ENCODE measurements at regions not wholly inside any gene's neighbourhood (a gene's known extent, or its start where the extent isn't known, plus 50 kb on each side); places are given as distances from the start of the nearest gene placed in this dataset.

GRCh38 chr11:133720951-133721350 is 124.4 kb downstream of the SPATA19 start:
- no peak for DNase-seq (ENCODE audit: low spot score)

GRCh38 chr11:133719532-133720235 is 125.6 kb downstream of the SPATA19 start:
- DNase-seq (ENCODE audit: low spot score): no peak

- DNase-seq (ENCODE audit: low spot score): no peak
Measured at GRCh38 chr11:133718831-133719230, 126.5 kb downstream of the SPATA19 start.

GRCh38 chr11:133718238-133718637 is 127.1 kb downstream of the SPATA19 start:
- no peak for DNase-seq (ENCODE audit: low spot score)

GRCh38 chr11:133716602-133717001 is 128.7 kb downstream of the SPATA19 start:
- no peak for DNase-seq (ENCODE audit: low spot score)

GRCh38 chr11:133715602-133716001 is 129.7 kb downstream of the SPATA19 start:
- no peak for DNase-seq (ENCODE audit: low spot score)

GRCh38 chr11:133714471-133715375 is 130.6 kb downstream of the SPATA19 start:
- DNase-seq (ENCODE audit: low spot score): no peak

GRCh38 chr11:133713844-133714243 is 131.5 kb downstream of the SPATA19 start:
- no peak for DNase-seq (ENCODE audit: low spot score)

GRCh38 chr11:133713406-133713805 is 131.9 kb downstream of the SPATA19 start:
- DNase-seq (ENCODE audit: low spot score): no peak

- DNase-seq (ENCODE audit: low spot score): no peak
Measured at GRCh38 chr11:133712051-133712560, 133.2 kb downstream of the SPATA19 start.

GRCh38 chr11:133711545-133711944 is 133.8 kb downstream of the SPATA19 start:
- DNase-seq (ENCODE audit: low spot score): no peak

- no peak for DNase-seq (ENCODE audit: low spot score)
Measured at GRCh38 chr11:133710681-133711240, 134.6 kb downstream of the SPATA19 start.

GRCh38 chr11:133710241-133710640 is 135.1 kb downstream of the SPATA19 start:
- no peak for DNase-seq (ENCODE audit: low spot score)

- DNase-seq (ENCODE audit: low spot score): no peak
Measured at GRCh38 chr11:133708547-133709051, 136.7 kb downstream of the SPATA19 start.

- DNase-seq (ENCODE audit: low spot score): no peak
Measured at GRCh38 chr11:133706925-133707794, 138.2 kb downstream of the SPATA19 start.

GRCh38 chr11:133705873-133706272 is 139.4 kb downstream of the SPATA19 start:
- DNase-seq (ENCODE audit: low spot score): no peak

- DNase-seq (ENCODE audit: low spot score): no peak
Measured at GRCh38 chr11:133705074-133705648, 140.2 kb downstream of the SPATA19 start.

GRCh38 chr11:133699071-133699470 is 146.2 kb downstream of the SPATA19 start:
- DNase-seq (ENCODE audit: low spot score): no peak

GRCh38 chr11:133698654-133699053 is 146.7 kb downstream of the SPATA19 start:
- no peak for DNase-seq (ENCODE audit: low spot score)

GRCh38 chr11:133697603-133698180 is 147.6 kb downstream of the SPATA19 start:
- DNase-seq (ENCODE audit: low spot score): no peak

- no peak for DNase-seq (ENCODE audit: low spot score)
Measured at GRCh38 chr11:133697161-133697560, 148.2 kb downstream of the SPATA19 start.

Data from GM03348 (cell line).